ENCODE measurements at regions not wholly inside any gene's neighbourhood (a gene's known extent, or its start where the extent isn't known, plus 50 kb on each side); places are given as distances from the start of the nearest gene placed in this dataset.
"Not testable (repeated sequence)": the region's sequence is repeated elsewhere in the genome, so short reads cannot be mapped to it uniquely, and the experiment has no call there.

GRCh38 chr13:22932632-22933412 is 248.0 kb upstream of the SGCG start:
- intact Hi-C loops (cut with micrococcal nuclease); H3K27ac Mint-ChIP-seq; POLR2A ChIA-PET; H3K4me3 Mint-ChIP-seq; H3K4me1 Mint-ChIP-seq (ENCODE audit: low read depth); H3K9me3 Mint-ChIP-seq; H3K36me3 Mint-ChIP-seq; DNase-seq; CTCF ChIA-PET: not testable (repeated sequence)
- peaks cover 10% of the 10 kb centered on the region for H3K27me3 Mint-ChIP-seq

DNA sequence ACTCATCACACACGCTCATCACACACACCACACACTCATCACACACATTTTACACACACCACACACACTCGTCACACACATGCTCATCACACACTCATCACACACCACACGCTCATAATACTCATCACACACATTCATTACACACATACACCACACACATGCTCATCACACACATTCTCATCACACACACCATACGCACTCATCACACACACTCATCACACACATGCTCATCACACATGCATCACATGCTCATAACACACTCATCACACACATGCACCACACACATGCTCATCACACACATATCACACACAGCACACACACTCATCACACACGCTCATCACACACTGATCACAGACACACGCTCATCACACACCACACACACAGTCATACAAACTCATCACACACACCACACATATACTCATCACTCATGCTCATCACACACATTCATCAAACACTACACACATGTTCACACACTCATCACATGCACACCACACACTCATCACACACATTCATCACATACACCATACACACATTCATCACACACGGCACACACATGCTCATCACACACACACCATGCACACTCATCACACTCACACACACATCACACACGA is 247.1 kb upstream of the SGCG start:
- no peak overlapping the region for H3K4me3 Mint-ChIP-seq
- peaks cover 4% of the 10 kb centered on the region for H3K27me3 Mint-ChIP-seq
- ChIA-PET POLR2A (no interaction called here), CTCF (no interaction called here)
- intact Hi-C loops (cut with micrococcal nuclease): no loop called here
- no peaks in the 10 kb centered on the region for H3K4me1 Mint-ChIP-seq (ENCODE audit: low read depth)
- no peak for DNase-seq
- H3K36me3 Mint-ChIP-seq: no peaks in the 10 kb centered on the region
- no peak overlapping the region for H3K27ac Mint-ChIP-seq
- H3K9me3 Mint-ChIP-seq: no peaks in the 10 kb centered on the region

DNA sequence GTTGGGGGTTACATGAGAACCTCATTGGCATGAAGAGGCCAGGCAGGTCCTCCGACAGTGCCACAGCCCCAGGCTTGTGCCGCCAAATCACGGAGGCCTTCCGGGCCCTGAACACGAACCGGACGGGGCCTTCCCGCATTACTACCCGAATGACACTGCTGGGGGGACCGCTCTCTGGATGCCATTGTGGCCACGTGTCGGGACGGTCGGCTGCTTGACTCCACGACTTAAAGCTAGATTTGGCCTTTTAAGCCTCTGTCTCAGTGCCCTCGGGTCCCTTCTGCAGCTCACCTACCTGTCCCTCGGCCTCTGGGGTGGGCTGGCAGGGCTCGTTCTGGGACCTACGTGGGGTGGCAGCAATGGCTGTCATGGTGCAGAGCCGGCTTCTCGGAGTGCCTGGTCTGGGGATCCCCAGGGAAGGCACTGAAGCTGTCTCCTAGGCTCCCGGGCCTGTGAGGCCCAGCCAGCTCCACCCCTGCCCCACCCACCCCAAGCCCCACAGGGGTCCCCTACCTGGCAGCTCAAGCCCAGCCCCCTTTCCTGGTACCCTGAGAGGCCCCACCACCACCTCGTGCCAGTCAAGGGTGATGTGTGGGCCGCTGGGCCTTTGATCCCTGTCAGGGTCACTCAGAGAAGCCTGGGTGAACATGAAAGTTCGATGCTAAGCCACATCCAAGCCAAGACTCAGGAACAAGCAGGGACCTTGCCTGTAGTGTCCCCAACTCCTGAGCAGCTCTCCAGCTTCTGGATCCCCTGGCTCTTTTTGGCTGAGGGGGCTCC is 245.8 kb upstream of the SGCG start:
- H3K27me3 Mint-ChIP-seq: no peaks in the 10 kb centered on the region
- ChIA-PET POLR2A (no interaction called here), CTCF (no interaction called here)
- DNase-seq: no peak
- no peaks in the 10 kb centered on the region for H3K9me3 Mint-ChIP-seq
- H3K27ac Mint-ChIP-seq: no peak overlapping the region
- H3K4me1 Mint-ChIP-seq (ENCODE audit: low read depth): no peaks in the 10 kb centered on the region
- intact Hi-C loops (cut with micrococcal nuclease): no loop called here
- H3K36me3 Mint-ChIP-seq: no peaks in the 10 kb centered on the region
- no peak overlapping the region for H3K4me3 Mint-ChIP-seq

DNA sequence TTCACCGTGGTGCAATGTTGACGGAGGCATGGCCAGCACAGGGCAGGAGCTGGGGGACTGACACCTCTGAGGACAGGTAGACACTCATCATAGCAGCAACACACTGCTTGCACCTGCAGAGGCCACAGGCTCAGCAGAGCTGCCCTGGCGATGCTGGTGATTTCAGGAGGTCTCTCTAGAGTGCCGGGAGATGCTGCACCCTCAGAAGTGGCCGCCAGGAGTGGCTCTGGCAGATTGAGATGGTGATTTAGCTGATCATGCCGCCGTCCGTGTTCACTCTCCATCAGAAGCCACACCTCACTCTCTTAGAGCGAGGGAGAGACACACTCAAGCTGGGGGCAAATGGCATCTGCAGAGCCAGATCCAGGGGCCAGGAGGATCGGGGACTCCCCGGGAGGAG is 244.6 kb upstream of the SGCG start:
- Mint-ChIP-seq H3K36me3 (no peaks in the 10 kb centered on the region), H3K4me1 (ENCODE audit: low read depth) (no peaks in the 10 kb centered on the region), H3K27me3 (no peaks in the 10 kb centered on the region), H3K9me3 (no peaks in the 10 kb centered on the region), H3K4me3 (no peak overlapping the region), H3K27ac (no peak overlapping the region)
- intact Hi-C loops (cut with micrococcal nuclease): no loop called here
- ChIA-PET POLR2A (no interaction called here), CTCF (no interaction called here)
- DNase-seq: no peak

GRCh38 chr13:22937241-22937640 is 243.5 kb upstream of the SGCG start:
- H3K9me3 Mint-ChIP-seq: no peaks in the 10 kb centered on the region
- CTCF ChIA-PET: interaction anchor here (0.6 kb wide), 1 partner anchor 574 kb away, joined by 3 read pairs; no protein-coding TSS in a partner anchor

DNA sequence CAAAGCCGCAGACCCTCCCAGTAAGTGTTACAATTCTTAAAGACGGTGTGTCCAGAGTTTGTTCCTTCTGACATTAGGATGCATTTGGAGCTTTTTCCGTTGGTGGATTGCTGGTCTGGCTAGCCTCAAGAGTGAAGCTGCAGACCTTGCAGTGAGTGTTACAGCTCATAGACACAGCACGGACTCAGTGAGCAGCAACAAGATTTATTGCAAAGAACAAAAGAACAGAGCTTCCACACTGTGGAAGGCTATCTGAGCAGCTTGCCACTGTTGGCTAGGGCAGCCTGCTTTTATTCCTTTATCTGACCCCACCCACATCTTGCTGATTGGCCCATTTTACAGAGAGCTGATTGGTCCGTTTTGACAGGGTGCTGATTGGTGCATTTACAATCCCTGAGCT is 242.8 kb upstream of the SGCG start:
- CTCF ChIA-PET: no interaction called here
- no peaks in the 10 kb centered on the region for H3K4me1 Mint-ChIP-seq (ENCODE audit: low read depth)
- DNase-seq: no peak
- H3K27ac Mint-ChIP-seq: no peak overlapping the region
- no peaks in the 10 kb centered on the region for H3K27me3 Mint-ChIP-seq
- no peaks in the 10 kb centered on the region for H3K36me3 Mint-ChIP-seq
- H3K4me3 Mint-ChIP-seq: no peak overlapping the region
- intact Hi-C loops (cut with micrococcal nuclease): no loop called here
- H3K9me3 Mint-ChIP-seq: no peaks in the 10 kb centered on the region
- POLR2A ChIA-PET: no interaction called here

More at GRCh38 chr13:22937241-22937640, 243.5 kb upstream of the SGCG start:
- Mint-ChIP-seq H3K27me3 (no peaks in the 10 kb centered on the region), H3K4me1 (ENCODE audit: low read depth) (no peaks in the 10 kb centered on the region), H3K36me3 (no peaks in the 10 kb centered on the region), H3K4me3 (no peak overlapping the region), H3K27ac (no peak overlapping the region)
- POLR2A ChIA-PET: no interaction called here
- intact Hi-C loops (cut with micrococcal nuclease): no loop called here
- no peak for DNase-seq

DNA sequence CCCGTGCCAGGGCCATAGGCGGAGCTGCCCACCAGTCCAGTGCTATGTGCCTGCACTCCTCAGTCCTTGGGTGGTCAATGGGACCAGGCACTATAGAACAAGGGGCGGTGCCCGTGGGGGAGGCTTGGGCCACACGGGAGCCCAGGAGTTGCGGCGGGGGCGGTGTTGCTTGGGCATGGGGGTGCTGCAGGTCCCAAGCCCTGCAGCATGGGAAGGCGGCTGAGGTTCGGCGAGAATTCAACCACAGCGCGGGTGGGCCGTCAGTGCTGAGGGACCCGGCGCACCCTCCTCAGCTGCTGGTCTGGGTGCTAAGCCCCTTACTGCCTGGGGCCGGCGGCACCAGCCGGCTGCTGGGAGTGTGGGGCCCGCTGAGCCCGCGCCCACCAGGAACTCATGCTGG is 242.2 kb upstream of the SGCG start:
- Mint-ChIP-seq H3K27ac (no peak overlapping the region), H3K4me3 (no peak overlapping the region), H3K36me3 (no peaks in the 10 kb centered on the region), H3K9me3 (no peaks in the 10 kb centered on the region), H3K27me3 (no peaks in the 10 kb centered on the region), H3K4me1 (ENCODE audit: low read depth) (no peaks in the 10 kb centered on the region)
- POLR2A ChIA-PET: no interaction called here
- intact Hi-C loops (cut with micrococcal nuclease): no loop called here
- DNase-seq: no peak
- CTCF ChIA-PET: no interaction called here

DNA sequence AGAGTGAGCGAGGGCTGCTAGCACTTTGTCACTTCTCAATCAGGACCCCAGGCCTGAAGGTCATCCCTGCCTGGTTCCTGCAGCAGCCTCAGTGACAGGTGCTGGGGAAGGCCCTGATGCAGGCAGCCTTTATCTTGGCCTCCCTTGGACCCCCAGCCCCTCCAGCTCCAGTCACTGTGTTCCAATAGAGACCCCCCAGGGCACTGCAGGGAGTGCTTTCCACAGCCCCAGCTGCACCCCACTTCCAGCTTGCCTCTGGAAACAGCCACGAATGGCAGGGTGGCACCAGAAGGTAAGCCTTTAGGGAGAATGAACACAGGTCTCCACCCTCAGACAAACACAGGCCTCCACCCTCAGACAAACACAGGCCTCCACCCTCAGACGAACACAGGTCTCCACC is 241.6 kb upstream of the SGCG start:
- Mint-ChIP-seq H3K9me3 (no peaks in the 10 kb centered on the region), H3K27ac (no peak overlapping the region), H3K4me1 (ENCODE audit: low read depth) (no peaks in the 10 kb centered on the region), H3K27me3 (no peaks in the 10 kb centered on the region), H3K4me3 (no peak overlapping the region), H3K36me3 (no peaks in the 10 kb centered on the region)
- intact Hi-C loops (cut with micrococcal nuclease): no loop called here
- ChIA-PET POLR2A (no interaction called here), CTCF (no interaction called here)
- DNase-seq: no peak

- DNase-seq: no peak
- no peaks in the 10 kb centered on the region for H3K36me3 Mint-ChIP-seq
- intact Hi-C loops (cut with micrococcal nuclease): no loop called here
- no peak overlapping the region for H3K4me3 Mint-ChIP-seq
- H3K4me1 Mint-ChIP-seq (ENCODE audit: low read depth): no peaks in the 10 kb centered on the region
- H3K27me3 Mint-ChIP-seq: peaks cover 2% of the 10 kb centered on the region
- no peak overlapping the region for H3K27ac Mint-ChIP-seq
- no peaks in the 10 kb centered on the region for H3K9me3 Mint-ChIP-seq
- ChIA-PET CTCF (no interaction called here), POLR2A (no interaction called here)
These were observed 240.6 kb upstream of the SGCG start for GRCh38 chr13:22940090-22940710.

DNA sequence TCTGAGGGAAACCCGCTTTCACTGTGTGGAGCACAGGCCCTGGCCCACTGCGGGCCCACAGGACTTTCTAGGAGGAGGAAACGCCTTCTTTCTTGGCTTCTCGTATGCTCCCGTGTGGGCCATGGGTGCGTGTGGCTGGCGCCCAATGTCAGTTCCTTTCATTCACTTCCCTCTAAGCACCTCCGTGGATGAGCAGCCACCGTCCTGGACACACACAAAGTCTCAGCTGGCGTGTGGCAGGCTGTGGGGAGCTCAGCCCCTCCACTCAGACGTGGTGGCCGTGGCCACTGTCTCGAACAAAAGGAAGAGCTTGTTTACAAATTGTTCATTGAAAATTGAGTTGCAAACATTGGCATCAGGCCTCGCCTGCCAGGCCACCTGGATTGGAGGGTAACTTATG is 240.0 kb upstream of the SGCG start:
- intact Hi-C loops (cut with micrococcal nuclease): no loop called here
- DNase-seq: no peak
- Mint-ChIP-seq H3K27me3 (peaks cover 2% of the 10 kb centered on the region), H3K36me3 (no peaks in the 10 kb centered on the region), H3K9me3 (no peaks in the 10 kb centered on the region), H3K4me1 (ENCODE audit: low read depth) (no peaks in the 10 kb centered on the region), H3K4me3 (no peak overlapping the region), H3K27ac (no peak overlapping the region)
- CTCF ChIA-PET: no interaction called here
- POLR2A ChIA-PET: no interaction called here

- H3K4me3 Mint-ChIP-seq; H3K36me3 Mint-ChIP-seq; H3K4me1 Mint-ChIP-seq (ENCODE audit: low read depth); H3K27ac Mint-ChIP-seq; intact Hi-C loops (cut with micrococcal nuclease); DNase-seq; H3K9me3 Mint-ChIP-seq; H3K27me3 Mint-ChIP-seq; CTCF ChIA-PET: not testable (repeated sequence)
- POLR2A ChIA-PET: interaction anchor here (0.6 kb wide), 1 partner anchor 652 kb away, joined by 3 read pairs; no protein-coding TSS in a partner anchor
These were observed 239.3 kb upstream of the SGCG start for GRCh38 chr13:22941495-22941894.

- intact Hi-C loops (cut with micrococcal nuclease); H3K4me1 Mint-ChIP-seq (ENCODE audit: low read depth); H3K9me3 Mint-ChIP-seq; H3K27me3 Mint-ChIP-seq; H3K27ac Mint-ChIP-seq; H3K4me3 Mint-ChIP-seq; POLR2A ChIA-PET; H3K36me3 Mint-ChIP-seq; CTCF ChIA-PET; DNase-seq: not testable (repeated sequence)
These were observed 237.9 kb upstream of the SGCG start for GRCh38 chr13:22942831-22943230.

Data from activated CD4-positive, alpha-beta memory T cell treated with anti-CD3 and anti-CD28 coated beads for 36 hours (primary cell).